Bronchial epithelial cell (primary cell): ENCODE measurements at regions not wholly inside any gene's neighbourhood (a gene's known extent, or its start where the extent isn't known, plus 50 kb on each side); places are given as distances from the start of the nearest gene placed in this dataset.
"Not testable (repeated sequence)": the region's sequence is repeated elsewhere in the genome, so short reads cannot be mapped to it uniquely, and the experiment has no call there.

Experiments
- DNase-seq: peaks from one replicate; pipeline ENCODE4 v3.0.0-alpha.2; 2010; ENCODE audit warnings: low read depth
- FAIRE-seq: peaks from 2 replicates; lab custom pipeline; 2011; peaks lifted over from hg19 to GRCh38; lab: Jason Lieb, UNC
- H3K27me3 ChIP-seq: 2 replicates; pipeline ENCODE4 v1.5.1; 2011; ENCODE audit warnings: low read length; ENCODE audit not compliant: control insufficient read depth, insufficient read depth
- H3K36me3 ChIP-seq: 2 replicates; pipeline ENCODE4 v1.5.1; 2011; ENCODE audit warnings: low read length; ENCODE audit not compliant: control insufficient read depth, insufficient read depth
- H3K4me3 ChIP-seq: 2 replicates; pipeline ENCODE4 v1.5.1; 2011; ENCODE audit warnings: mild to moderate bottlenecking, low read depth, low read length, control low read depth
- TF ChIP-seq, protein P1 (sequence below): IDR thresholded peaks from 2 replicates; pipeline ENCODE4 v1.5.1; 2011; ENCODE audit warnings: mild to moderate bottlenecking, moderate library complexity, low read length, control low read depth, inconsistent platforms; ENCODE audit not compliant: insufficient read depth, severe bottlenecking

DNA sequence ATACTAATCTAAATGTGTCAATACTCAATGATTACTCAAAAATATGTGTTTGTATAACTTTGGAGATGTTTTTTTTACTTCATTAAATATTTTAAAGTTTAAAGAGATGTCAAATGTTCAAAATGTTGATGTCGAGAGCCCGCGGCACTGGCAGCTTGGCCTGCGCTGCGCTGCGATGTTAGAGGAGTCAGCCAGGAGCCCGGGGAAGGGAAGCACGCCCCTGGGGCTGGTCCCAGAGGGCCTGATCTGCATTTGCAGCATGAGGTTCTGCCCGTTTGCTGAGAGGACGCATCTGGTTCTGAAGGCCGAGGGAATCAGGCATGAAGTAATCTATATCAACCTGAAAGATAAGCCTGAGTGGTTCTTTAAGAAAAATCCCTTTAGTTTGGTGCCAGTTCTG is 66.4 kb upstream of the ATP2C1 start:
- Histone ChIP-seq H3K27me3 (no peaks in the 10 kb centered on the region), H3K36me3 (no peaks in the 10 kb centered on the region), H3K4me3 (no peak overlapping the region)
- TF ChIP-seq, protein P1, sequence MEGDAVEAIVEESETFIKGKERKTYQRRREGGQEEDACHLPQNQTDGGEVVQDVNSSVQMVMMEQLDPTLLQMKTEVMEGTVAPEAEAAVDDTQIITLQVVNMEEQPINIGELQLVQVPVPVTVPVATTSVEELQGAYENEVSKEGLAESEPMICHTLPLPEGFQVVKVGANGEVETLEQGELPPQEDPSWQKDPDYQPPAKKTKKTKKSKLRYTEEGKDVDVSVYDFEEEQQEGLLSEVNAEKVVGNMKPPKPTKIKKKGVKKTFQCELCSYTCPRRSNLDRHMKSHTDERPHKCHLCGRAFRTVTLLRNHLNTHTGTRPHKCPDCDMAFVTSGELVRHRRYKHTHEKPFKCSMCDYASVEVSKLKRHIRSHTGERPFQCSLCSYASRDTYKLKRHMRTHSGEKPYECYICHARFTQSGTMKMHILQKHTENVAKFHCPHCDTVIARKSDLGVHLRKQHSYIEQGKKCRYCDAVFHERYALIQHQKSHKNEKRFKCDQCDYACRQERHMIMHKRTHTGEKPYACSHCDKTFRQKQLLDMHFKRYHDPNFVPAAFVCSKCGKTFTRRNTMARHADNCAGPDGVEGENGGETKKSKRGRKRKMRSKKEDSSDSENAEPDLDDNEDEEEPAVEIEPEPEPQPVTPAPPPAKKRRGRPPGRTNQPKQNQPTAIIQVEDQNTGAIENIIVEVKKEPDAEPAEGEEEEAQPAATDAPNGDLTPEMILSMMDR = no peak
- DNase-seq (no peak), FAIRE-seq (no peak)

DNA sequence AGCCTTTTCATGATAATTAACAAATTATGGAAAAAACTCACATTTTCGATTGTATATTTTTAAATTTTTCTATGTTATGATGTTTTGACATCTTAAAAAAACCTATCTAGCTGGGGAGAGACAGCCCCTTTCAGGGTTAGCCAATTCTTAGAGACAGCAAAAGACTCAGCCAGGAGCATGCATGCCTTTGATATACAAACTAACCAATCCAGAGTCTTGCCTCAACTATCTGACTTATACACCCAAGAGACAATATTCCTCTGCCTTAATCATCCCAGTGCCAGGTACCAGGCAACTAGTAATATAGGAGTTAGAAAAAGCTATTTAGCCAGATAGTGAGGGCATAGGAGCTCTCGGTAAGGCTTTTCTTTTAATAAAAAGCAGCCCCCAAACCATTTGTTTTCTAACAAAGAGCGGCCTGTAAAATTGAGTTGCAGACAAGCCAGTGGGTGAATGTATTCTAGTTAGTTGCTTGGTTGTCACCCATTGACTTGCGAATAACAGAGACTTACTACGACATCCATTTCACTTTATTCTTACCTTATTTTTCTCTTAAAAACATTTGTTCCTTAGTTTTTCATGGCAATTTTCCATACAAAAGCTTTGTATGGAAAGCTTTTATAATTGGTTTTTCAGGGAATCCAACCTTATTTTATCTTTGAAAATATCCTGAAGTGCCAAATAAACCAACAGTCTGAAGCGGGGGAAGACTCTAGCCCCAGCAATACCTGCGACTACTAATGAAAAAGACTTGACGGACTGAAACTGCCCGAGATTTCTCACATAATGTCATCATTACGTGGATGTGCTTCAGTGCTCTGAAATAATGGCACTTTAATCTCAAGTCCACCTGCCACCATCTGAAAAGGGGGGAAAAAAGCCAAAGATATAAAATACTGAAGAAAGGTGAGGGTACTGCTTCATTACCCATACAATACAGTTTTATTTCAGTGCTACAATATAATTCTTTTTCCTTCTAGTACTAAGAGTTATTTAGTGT is 64.6 kb upstream of the ATP2C1 start:
- DNase-seq (no peak), FAIRE-seq (no peak)
- TF ChIP-seq, protein P1 = no peak
- H3K27me3 ChIP-seq = no peaks in the 10 kb centered on the region
- no peaks in the 10 kb centered on the region for H3K36me3 ChIP-seq
- no peak overlapping the region for H3K4me3 ChIP-seq

DNA sequence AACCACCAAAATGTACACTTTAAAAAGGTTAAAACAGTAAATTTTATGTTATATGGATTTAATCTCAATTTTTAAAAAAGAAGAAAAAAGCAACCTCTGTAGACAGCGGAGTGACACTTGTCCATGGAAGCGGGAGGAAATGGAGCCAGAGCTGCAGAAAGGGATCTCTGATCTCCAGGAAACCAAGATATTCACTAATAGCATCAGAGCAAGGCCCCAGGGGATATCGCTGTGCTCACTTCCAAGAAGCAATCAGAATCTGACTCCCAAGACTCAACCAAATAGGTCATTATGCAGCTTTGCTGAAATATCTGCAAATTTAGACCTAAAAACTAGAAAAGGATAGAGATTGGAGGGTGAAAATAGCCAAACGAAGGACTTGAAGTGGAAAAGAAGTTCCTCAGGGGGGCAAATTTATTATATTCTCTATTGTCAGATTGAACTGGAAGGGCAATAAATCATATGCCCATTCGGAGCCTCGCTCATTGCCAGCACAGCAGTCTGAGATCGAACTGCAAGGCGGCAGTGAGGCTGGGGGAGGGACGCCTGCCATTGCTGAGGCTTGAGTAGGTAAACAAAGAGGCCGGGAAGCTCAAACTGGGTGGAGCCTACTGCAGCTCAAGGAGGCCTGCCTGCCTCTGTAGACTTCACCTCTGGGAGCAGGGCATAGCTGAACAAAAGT is 62.0 kb upstream of the ATP2C1 start:
- no peak for FAIRE-seq

DNA sequence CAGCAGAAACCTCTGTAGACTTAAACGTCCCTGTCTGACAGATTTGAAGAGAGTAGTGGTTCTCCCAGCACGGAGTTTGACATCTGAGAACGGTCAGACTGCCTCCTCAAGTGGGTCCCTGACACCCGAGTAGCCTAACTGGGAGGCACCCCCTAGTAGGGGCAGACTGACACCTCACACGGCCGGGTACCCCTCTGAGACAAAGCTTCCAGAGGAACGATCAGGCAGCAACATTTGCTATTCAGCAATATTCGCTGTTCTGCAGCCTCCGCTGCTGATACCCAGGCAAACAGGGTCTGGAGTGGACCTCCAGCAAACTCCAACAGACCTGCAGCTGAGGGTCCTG is 61.5 kb upstream of the ATP2C1 start:
- not testable (repeated sequence) for H3K4me3 ChIP-seq, FAIRE-seq, H3K27me3 ChIP-seq, DNase-seq, H3K36me3 ChIP-seq

More for the DNA sequence above, 62.0 kb upstream of the ATP2C1 start:
- H3K27me3 ChIP-seq = no peaks in the 10 kb centered on the region
- TF ChIP-seq, protein P1 = no peak
- H3K36me3 ChIP-seq = no peaks in the 10 kb centered on the region
- no peak overlapping the region for H3K4me3 ChIP-seq
- DNase-seq = no peak

DNA sequence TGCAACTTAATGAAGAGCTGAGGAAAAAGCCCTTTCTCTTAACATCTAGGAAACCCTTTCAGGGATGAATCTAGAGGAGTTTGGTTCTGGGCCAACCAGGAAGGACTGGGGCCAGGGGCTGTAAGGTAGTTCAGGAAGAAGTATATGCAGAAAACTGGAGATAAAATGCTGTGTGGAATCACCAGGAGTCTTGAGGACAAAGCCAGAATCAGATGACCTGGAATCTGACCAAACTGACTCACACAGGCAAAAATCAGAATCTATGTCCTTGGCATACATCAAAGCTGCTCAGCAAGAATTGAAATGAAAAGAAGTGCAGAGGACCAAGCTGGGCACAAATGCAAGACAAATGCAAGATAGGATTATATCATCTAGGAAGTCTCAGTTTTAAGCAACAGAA is 59.4 kb upstream of the ATP2C1 start:
- peak; percentile 57 for DNase-seq
- TF ChIP-seq, protein P1 = no peak
- Histone ChIP-seq H3K27me3 (no peaks in the 10 kb centered on the region), H3K36me3 (no peaks in the 10 kb centered on the region), H3K4me3 (no peak overlapping the region)
- no peak for FAIRE-seq

DNA sequence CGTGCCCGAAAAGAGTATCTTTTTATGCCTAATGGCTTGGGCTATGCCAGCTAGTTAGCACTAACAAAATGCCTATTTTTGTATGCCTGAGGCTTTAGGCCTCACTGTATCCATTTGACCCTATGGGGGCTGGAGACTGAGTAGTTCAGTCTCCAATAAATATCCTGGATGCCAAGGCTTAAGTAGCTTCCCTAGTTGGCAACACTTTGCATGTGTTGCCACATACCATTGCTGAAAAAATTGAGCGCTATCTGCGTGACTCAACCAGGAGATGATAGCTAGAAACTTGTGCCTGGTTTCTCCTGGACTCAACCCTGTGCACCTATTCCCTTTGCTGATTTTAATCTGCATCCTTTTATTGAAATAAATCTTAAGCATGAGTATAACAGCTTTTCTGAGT is 58.4 kb upstream of the ATP2C1 start:
- H3K4me3 ChIP-seq = no peak overlapping the region
- no peaks in the 10 kb centered on the region for H3K36me3 ChIP-seq
- TF ChIP-seq, protein P1 = no peak
- no peaks in the 10 kb centered on the region for H3K27me3 ChIP-seq
- FAIRE-seq (no peak), DNase-seq (peak; percentile 59)
